Rectal smooth muscle tissue (tissue), 1 donor: ENCODE measurements at regions not wholly inside any gene's neighbourhood (a gene's known extent, or its start where the extent isn't known, plus 50 kb on each side); places are given as distances from the start of the nearest gene placed in this dataset.

ENCODE experiments used
- H3K27ac ChIP-seq: one replicate; pipeline ENCODE4 v1.7.0; 2013; ENCODE audit warnings: low read depth, low read length, inconsistent platforms
- H3K27me3 ChIP-seq: one replicate; pipeline ENCODE4 v1.7.0; 2013; ENCODE audit warnings: low read length; ENCODE audit not compliant: control insufficient read depth, insufficient read depth
- H3K36me3 ChIP-seq: one replicate; pipeline ENCODE4 v1.7.0; 2013; ENCODE audit warnings: low read length; ENCODE audit not compliant: control insufficient read depth, insufficient read depth
- H3K4me1 ChIP-seq: one replicate; pipeline ENCODE4 v1.7.0; 2013; ENCODE audit warnings: low read length; ENCODE audit not compliant: control insufficient read depth, insufficient read depth
- H3K4me3 ChIP-seq: one replicate; pipeline ENCODE4 v1.7.0; 2013; ENCODE audit warnings: low read length
- H3K9ac ChIP-seq: one replicate; pipeline ENCODE4 v1.7.0; 2013; ENCODE audit warnings: low read length

GRCh38 chr21:43325968-43326715 is 100.8 kb downstream of the SIK1 start:
- Histone ChIP-seq H3K27me3 (no peaks in the 10 kb centered on the region), H3K9ac (no peak overlapping the region), H3K36me3 (no peaks in the 10 kb centered on the region), H3K4me3 (no peak overlapping the region), H3K27ac (no peak overlapping the region), H3K4me1 (no peaks in the 10 kb centered on the region)

GRCh38 chr21:43325036-43325435 is 101.9 kb downstream of the SIK1 start:
- Histone ChIP-seq H3K9ac (no peak overlapping the region), H3K36me3 (no peaks in the 10 kb centered on the region), H3K27me3 (no peaks in the 10 kb centered on the region), H3K4me3 (no peak overlapping the region), H3K27ac (no peak overlapping the region), H3K4me1 (no peaks in the 10 kb centered on the region)

GRCh38 chr21:43324596-43324995 is 102.3 kb downstream of the SIK1 start:
- no peak overlapping the region for H3K27ac ChIP-seq
- H3K4me3 ChIP-seq, result no peak overlapping the region
- H3K4me1 ChIP-seq, result no peaks in the 10 kb centered on the region
- no peak overlapping the region for H3K9ac ChIP-seq
- no peaks in the 10 kb centered on the region for H3K27me3 ChIP-seq
- H3K36me3 ChIP-seq, result no peaks in the 10 kb centered on the region

GRCh38 chr21:43323244-43324005 is 103.5 kb downstream of the SIK1 start:
- Histone ChIP-seq H3K4me3 (no peak overlapping the region), H3K27ac (no peak overlapping the region), H3K27me3 (no peaks in the 10 kb centered on the region), H3K36me3 (no peaks in the 10 kb centered on the region), H3K9ac (no peak overlapping the region), H3K4me1 (no peaks in the 10 kb centered on the region)

- H3K4me3 ChIP-seq, result no peak overlapping the region
- no peaks in the 10 kb centered on the region for H3K27me3 ChIP-seq
- H3K36me3 ChIP-seq, result no peaks in the 10 kb centered on the region
- H3K27ac ChIP-seq, result no peak overlapping the region
- H3K9ac ChIP-seq, result no peak overlapping the region
- no peaks in the 10 kb centered on the region for H3K4me1 ChIP-seq
Measured at GRCh38 chr21:43322805-43323204, 104.1 kb downstream of the SIK1 start.

GRCh38 chr21:43322311-43322710 is 104.6 kb downstream of the SIK1 start:
- H3K27ac ChIP-seq, result no peak overlapping the region
- H3K27me3 ChIP-seq, result no peaks in the 10 kb centered on the region
- H3K4me1 ChIP-seq, result no peaks in the 10 kb centered on the region
- H3K36me3 ChIP-seq, result no peaks in the 10 kb centered on the region
- H3K4me3 ChIP-seq, result no peak overlapping the region
- H3K9ac ChIP-seq, result no peak overlapping the region

GRCh38 chr21:43321611-43322010 is 105.3 kb downstream of the SIK1 start:
- no peak overlapping the region for H3K4me3 ChIP-seq
- no peaks in the 10 kb centered on the region for H3K4me1 ChIP-seq
- H3K27ac ChIP-seq, result no peak overlapping the region
- H3K36me3 ChIP-seq, result no peaks in the 10 kb centered on the region
- no peak overlapping the region for H3K9ac ChIP-seq
- no peaks in the 10 kb centered on the region for H3K27me3 ChIP-seq

- H3K36me3 ChIP-seq, result no peaks in the 10 kb centered on the region
- H3K4me1 ChIP-seq, result no peaks in the 10 kb centered on the region
- H3K27me3 ChIP-seq, result no peaks in the 10 kb centered on the region
- H3K4me3 ChIP-seq, result no peak overlapping the region
- H3K27ac ChIP-seq, result no peak overlapping the region
- no peak overlapping the region for H3K9ac ChIP-seq
Measured at GRCh38 chr21:43321111-43321510, 105.8 kb downstream of the SIK1 start.

- Histone ChIP-seq H3K4me1 (no peaks in the 10 kb centered on the region), H3K27ac (no peak overlapping the region)
Measured at GRCh38 chr21:43320526-43320925, 106.4 kb downstream of the SIK1 start.

GRCh38 chr21:43318841-43319781 is 107.8 kb downstream of the SIK1 start:
- no peak overlapping the region for H3K9ac ChIP-seq
- H3K4me1 ChIP-seq, result no peaks in the 10 kb centered on the region
- no peak overlapping the region for H3K4me3 ChIP-seq
- no peaks in the 10 kb centered on the region for H3K36me3 ChIP-seq
- H3K27me3 ChIP-seq, result peaks cover 2% of the 10 kb centered on the region
- H3K27ac ChIP-seq, result no peak overlapping the region

More at GRCh38 chr21:43320526-43320925, 106.4 kb downstream of the SIK1 start:
- no peak overlapping the region for H3K4me3 ChIP-seq
- H3K27me3 ChIP-seq, result no peaks in the 10 kb centered on the region
- H3K36me3 ChIP-seq, result no peaks in the 10 kb centered on the region
- H3K9ac ChIP-seq, result no peak overlapping the region

- H3K27ac ChIP-seq, result no peak overlapping the region
- peaks cover 2% of the 10 kb centered on the region for H3K27me3 ChIP-seq
- H3K4me3 ChIP-seq, result no peak overlapping the region
- no peaks in the 10 kb centered on the region for H3K4me1 ChIP-seq
- no peaks in the 10 kb centered on the region for H3K36me3 ChIP-seq
- H3K9ac ChIP-seq, result no peak overlapping the region
Measured at GRCh38 chr21:43318368-43318767, 108.6 kb downstream of the SIK1 start.

GRCh38 chr21:43317959-43318358 is 109.0 kb downstream of the SIK1 start:
- no peak overlapping the region for H3K9ac ChIP-seq
- no peaks in the 10 kb centered on the region for H3K4me1 ChIP-seq

More at GRCh38 chr21:43317959-43318358, 109.0 kb downstream of the SIK1 start:
- H3K27me3 ChIP-seq, result peaks cover 2% of the 10 kb centered on the region
- H3K4me3 ChIP-seq, result no peak overlapping the region
- H3K36me3 ChIP-seq, result no peaks in the 10 kb centered on the region
- H3K27ac ChIP-seq, result no peak overlapping the region
